Right atrium auricular region (tissue), 2 donors: ENCODE measurements at regions not wholly inside any gene's neighbourhood (a gene's known extent, or its start where the extent isn't known, plus 50 kb on each side); places are given as distances from the start of the nearest gene placed in this dataset.
"Not testable (repeated sequence)": the region's sequence is repeated elsewhere in the genome, so short reads cannot be mapped to it uniquely, and the experiment has no call there.

Source experiments
- DNase-seq: peaks from one replicate; pipeline ENCODE4 v3.0.0-alpha.2; 2019; ENCODE audit warnings: low spot score
- H3K27ac ChIP-seq, 2 donors: fragments of 200-600 bp; sonication (generic); 1 replicate in 1 of 2; 2 replicates in 1 of 2; pipeline ENCODE4 v1.5.1; 2016 to 2019
- H3K27me3 ChIP-seq, 2 donors: fragments of 200-600 bp; sonication (generic); one replicate each; pipeline versions ENCODE4 v1.5.1 to v1.6.0; 2017 to 2019
- H3K36me3 ChIP-seq: fragments of 200-600 bp; sonication (generic); one replicate; pipeline ENCODE4 v1.5.1; 2016
- H3K4me1 ChIP-seq, 2 donors: fragments of 200-600 bp; sonication (generic); one replicate each; pipeline versions ENCODE4 v1.5.1 to v1.6.0; 2017 to 2019
- H3K4me3 ChIP-seq, 2 donors: fragments of 200-600 bp; sonication (generic); 1 replicate in 1 of 2; 2 replicates in 1 of 2; pipeline ENCODE4 v1.5.1; 2017 to 2019; ENCODE audit warnings: mild to moderate bottlenecking in 1 of 2, moderate library complexity in 1 of 2
- H3K9me3 ChIP-seq, 2 donors: fragments of 200-600 bp; sonication (generic); one replicate each; pipeline ENCODE4 v1.5.1; 2019
- CTCF ChIP-seq, 2 donors: fragments of 200-600 bp; sonication (generic); IDR thresholded peaks; one replicate each; pipeline ENCODE4 v1.5.1; 2019; ENCODE audit warnings: antibody characterized with exemption in 2 of 2

- H3K4me3 ChIP-seq = no peak overlapping the region
- no peak for TF ChIP-seq CTCF (IDR thresholded peaks at IDR 0.05)
- H3K4me1 ChIP-seq = no peaks in the 10 kb centered on the region
- no peaks in the 10 kb centered on the region for H3K36me3 ChIP-seq
- H3K27me3 ChIP-seq = no peaks in the 10 kb centered on the region
- H3K27ac ChIP-seq = no peak overlapping the region
- no peak for DNase-seq
- H3K9me3 ChIP-seq = no peaks in the 10 kb centered on the region
These were observed 66.9 kb upstream of the CEP85L start for GRCh38 chr6:118718297-118718696.

- DNase-seq = no peak
- Histone ChIP-seq H3K27me3 (no peaks in the 10 kb centered on the region), H3K36me3 (no peaks in the 10 kb centered on the region), H3K4me1 (no peaks in the 10 kb centered on the region), H3K27ac (no peak overlapping the region), H3K4me3 (no peak overlapping the region), H3K9me3 (no peaks in the 10 kb centered on the region)
- no peak for TF ChIP-seq CTCF (IDR thresholded peaks at IDR 0.05)
These were observed 65.7 kb upstream of the CEP85L start for GRCh38 chr6:118717106-118717505.

GRCh38 chr6:118715907-118716306 is 64.5 kb upstream of the CEP85L start:
- H3K4me3 ChIP-seq, H3K36me3 ChIP-seq, H3K9me3 ChIP-seq, H3K4me1 ChIP-seq, H3K27me3 ChIP-seq, DNase-seq, H3K27ac ChIP-seq: not testable (repeated sequence)

GRCh38 chr6:118715376-118715775 is 64.0 kb upstream of the CEP85L start:
- no peaks in the 10 kb centered on the region for H3K4me1 ChIP-seq
- H3K36me3 ChIP-seq = no peaks in the 10 kb centered on the region
- H3K9me3 ChIP-seq = no peaks in the 10 kb centered on the region
- no peak overlapping the region for H3K27ac ChIP-seq
- no peak overlapping the region for H3K4me3 ChIP-seq
- no peaks in the 10 kb centered on the region for H3K27me3 ChIP-seq
- no peak for TF ChIP-seq CTCF (IDR thresholded peaks at IDR 0.05)
- no peak for DNase-seq

- Histone ChIP-seq H3K4me3 (no peak overlapping the region), H3K27ac (no peak overlapping the region), H3K36me3 (no peaks in the 10 kb centered on the region), H3K4me1 (peaks cover 0 to 5% of the 10 kb centered on the region in 2 donors), H3K27me3 (no peaks in the 10 kb centered on the region), H3K9me3 (no peaks in the 10 kb centered on the region)
- TF ChIP-seq CTCF (IDR thresholded peaks at IDR 0.05) = no peak
- DNase-seq = no peak
These were observed 63.4 kb upstream of the CEP85L start for GRCh38 chr6:118714756-118715155.

- Histone ChIP-seq H3K36me3 (no peaks in the 10 kb centered on the region), H3K4me3 (no peak overlapping the region), H3K4me1 (peaks cover 0 to 21% of the 10 kb centered on the region in 2 donors), H3K27me3 (no peaks in the 10 kb centered on the region), H3K27ac (no peak overlapping the region), H3K9me3 (no peaks in the 10 kb centered on the region)
- no peak for TF ChIP-seq CTCF (IDR thresholded peaks at IDR 0.05)
- DNase-seq = no peak
These were observed 61.6 kb upstream of the CEP85L start for GRCh38 chr6:118712969-118713368.
